ENCODE measurements at regions not wholly inside any gene's neighbourhood (a gene's known extent, or its start where the extent isn't known, plus 50 kb on each side); places are given as distances from the start of the nearest gene placed in this dataset.

GRCh38 chr16:86041807-86042206, 142.8 kb downstream of the IRF8 start:
- no peak for DNase-seq

- no peak for DNase-seq
These were observed 143.4 kb downstream of the IRF8 start for GRCh38 chr16:86042393-86042792.

DNA sequence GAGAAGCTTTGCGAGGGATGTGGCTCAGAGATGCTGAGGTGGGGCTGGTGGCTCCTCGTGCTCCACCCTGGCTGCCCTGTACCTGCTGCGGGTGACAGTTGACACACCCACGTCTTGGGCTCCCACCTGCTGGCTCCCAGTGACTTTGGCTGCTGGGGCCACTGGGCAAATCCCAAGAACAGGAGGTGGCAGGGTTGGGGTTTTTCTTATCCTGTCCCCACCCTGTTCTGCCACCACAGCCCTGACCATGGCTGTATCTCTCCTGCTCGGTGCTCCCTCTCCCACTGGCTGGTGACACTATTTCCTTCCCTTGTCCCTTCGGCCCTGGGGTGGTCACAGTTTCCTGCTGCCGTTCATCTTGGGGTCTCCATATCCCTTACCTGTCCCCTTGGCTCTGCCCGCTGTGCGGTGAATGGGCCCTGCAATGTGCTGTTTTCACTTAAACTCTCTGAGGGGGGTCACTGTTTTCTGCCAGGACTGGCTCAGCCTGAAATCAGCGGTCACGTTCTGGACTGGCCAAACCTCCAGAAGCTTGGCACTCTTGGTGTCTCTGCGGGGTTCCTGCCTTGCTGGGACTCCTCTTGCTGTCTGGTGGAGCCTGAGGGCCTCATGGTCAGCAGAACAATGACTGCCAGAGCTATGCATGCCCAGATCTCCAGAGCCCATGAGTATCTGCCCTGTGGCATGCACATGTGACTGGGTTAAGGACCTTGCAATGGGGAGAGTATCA, 144.2 kb downstream of the IRF8 start:
- no peak for DNase-seq

DNA sequence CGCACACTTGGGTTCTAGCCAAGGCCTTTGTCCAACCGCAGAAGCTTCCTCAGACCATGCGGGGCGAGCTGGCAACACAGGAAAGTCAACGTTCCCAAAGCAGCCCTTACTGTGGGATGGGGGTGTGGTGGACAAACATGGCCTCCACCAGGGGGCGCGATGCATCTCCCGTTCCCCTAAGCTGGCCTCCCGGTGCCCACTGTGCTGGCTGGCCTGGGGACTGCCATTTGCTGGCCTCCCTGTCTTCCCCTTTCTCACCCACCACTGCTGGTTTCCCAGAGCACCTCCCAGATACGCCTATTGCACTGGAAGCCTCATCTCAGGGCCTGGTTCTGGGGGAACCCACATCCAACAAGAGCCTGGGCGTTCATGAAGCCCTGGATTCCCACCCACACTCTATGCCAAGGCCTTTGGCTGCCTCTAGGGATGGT, 145.3 kb downstream of the IRF8 start:
- DNase-seq: no peak

GRCh38 chr16:86044881-86045590, 146.1 kb downstream of the IRF8 start:
- DNase-seq: no peak

GRCh38 chr16:86045591-86045971, 146.6 kb downstream of the IRF8 start:
- no peak for DNase-seq

- DNase-seq: no peak
These were observed 147.1 kb downstream of the IRF8 start for GRCh38 chr16:86046026-86046425.

- no peak for DNase-seq
These were observed 147.8 kb downstream of the IRF8 start for GRCh38 chr16:86046667-86047270.

DNA sequence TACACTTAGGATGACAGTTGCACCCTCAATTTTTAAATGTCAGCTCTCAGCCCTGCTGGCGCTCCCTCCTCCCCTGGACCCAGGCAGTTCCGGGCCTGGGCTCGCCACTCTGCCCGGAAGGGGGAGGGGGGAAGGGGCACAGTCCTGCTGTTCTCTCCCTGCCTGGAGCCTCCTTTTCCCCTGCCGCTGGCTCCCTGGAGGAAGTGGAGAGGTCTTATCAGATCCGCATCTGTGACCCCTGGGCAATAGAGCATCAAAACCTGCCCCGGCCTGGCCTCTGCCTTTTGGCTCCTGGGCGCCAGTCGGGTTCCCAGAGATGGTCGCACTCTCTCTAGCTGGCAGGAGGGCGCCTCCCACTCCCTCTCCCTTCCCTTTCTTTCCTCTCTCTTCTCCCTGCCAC, 149.3 kb downstream of the IRF8 start:
- DNase-seq: no peak

- DNase-seq: no peak
These were observed 150.1 kb downstream of the IRF8 start for GRCh38 chr16:86048882-86049585.

DNA sequence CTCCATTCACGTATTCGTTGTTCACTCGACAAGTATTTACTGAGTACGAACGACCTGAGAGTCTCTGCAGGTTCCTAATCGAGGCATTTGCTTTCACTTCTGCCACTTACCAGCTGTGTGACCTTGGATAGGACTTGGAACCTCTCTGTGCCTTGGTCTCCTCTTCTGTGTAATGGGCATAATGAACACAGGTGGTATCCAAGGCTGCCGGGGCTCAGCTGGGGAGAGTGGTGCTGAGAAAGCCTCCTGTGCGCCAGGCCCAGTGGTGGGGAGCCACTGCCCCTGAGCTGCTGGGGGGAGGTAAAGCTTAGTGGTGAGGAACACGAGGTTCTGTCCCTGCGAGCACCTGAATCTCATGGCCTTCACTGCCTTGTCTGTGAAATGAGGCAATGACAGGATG, 150.7 kb downstream of the IRF8 start:
- no peak for DNase-seq

- DNase-seq: no peak
These were observed 151.1 kb downstream of the IRF8 start for GRCh38 chr16:86050111-86050510.

GRCh38 chr16:86050591-86051367, 151.8 kb downstream of the IRF8 start:
- no peak for DNase-seq

DNA sequence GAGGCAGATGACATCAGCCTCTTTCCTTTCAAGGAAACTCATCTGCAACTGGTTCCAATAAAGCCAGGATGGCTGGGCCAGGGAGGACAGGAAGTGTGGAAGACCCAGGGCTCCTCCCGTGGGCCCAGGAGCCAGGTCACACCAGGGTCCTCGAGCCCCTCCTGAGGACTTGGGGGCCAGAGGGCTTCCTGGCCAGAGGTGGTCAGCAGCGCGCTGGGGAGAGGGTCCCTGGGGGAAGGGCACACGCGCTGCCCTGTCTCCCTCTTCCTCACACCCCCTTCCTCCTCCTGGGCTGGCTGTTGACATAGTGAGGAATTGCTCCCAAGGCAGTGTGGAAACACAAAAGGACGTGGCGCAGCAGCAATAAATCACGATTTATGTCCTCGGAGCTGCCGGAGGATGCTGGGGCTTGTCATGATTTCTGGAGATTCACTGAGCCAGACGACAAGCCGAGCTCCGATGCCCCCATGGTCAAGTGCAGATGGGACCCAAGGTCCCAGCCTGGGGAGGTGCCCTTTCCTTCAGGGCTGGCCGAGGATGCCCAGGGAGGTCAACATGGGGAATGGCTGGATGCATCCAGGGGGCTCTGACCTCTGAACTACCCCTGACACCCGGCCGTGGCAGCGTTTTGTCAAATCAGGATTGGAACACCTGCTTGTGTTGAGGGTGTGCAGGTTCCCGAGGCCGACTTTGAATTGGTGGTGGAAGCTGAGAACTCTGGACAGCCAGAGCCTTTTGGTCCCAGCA, 152.6 kb downstream of the IRF8 start:
- DNase-seq: no peak

DNA sequence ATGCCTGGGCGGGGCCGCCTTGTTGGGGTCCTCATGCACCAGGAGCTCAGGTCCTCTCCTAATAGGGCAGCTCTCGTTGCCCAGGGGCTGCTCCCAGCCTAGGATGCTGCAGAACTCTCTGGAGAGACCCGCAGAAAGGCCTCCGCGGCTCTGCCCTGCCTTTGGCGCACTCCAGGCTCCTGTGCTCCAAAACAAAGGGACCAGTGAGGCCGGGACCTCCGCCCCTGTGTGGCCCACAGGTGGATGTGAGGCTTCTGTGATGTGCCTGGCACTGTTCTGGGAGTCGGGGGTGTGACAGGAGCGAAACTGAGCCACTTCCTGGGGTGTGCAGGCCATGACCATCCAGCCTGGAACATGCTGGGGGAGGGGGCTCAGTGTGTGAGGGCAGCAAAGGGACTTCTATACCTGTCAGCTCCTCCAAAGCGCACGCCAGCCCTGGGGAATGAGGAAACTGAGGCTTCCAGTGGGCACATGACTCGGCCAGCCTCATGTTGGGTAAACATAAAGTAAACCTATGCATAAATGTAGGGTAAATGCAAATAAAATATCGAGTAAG, 153.2 kb downstream of the IRF8 start:
- no peak for DNase-seq

- DNase-seq: no peak
These were observed 154.0 kb downstream of the IRF8 start for GRCh38 chr16:86052926-86053325.

DNA sequence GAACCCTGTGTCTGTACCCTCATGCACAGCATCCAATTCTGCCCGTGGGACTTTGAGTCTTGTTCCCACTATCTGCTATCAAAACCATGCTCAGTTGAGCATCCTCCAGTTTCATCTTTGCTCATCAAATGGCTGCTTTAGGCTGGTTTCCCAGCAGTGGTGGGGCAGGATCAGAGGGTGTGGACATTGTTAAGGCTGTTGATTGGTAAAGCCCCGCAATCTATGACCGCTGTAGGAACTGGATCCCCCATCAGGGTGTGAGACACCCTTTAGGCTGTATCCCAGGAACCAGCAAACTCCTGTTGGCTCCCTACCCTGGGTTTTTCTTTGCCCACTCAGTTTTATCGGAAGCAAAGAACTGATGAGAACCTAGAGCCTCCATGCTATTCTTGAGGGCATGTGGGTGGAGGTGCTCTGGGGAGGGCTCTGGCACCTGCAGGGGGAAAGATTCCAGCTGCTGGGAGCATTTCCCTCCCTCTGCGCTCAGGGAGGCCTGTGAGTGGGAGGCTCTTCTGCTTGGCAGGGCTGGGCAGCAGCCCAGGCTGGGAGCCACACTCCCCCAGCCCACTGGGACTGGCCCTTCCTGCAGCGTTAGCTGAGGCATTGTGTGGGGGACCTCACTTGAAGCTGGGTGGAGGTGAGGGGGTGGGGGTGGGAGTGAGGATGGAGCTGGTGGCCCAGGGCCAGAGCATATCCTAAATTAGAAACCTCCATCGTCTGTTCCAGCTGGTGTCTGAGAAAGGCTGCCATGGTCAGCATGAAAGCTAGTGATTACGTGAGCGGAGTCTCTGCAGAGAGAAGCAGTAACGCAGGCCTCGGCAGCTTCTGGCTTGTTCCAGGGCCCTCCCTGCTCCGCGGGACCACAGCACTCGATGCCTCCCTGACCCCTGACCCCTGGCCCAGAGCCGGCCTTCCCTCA, 160.6 kb downstream of the IRF8 start:
- DNase-seq: no peak

DNA sequence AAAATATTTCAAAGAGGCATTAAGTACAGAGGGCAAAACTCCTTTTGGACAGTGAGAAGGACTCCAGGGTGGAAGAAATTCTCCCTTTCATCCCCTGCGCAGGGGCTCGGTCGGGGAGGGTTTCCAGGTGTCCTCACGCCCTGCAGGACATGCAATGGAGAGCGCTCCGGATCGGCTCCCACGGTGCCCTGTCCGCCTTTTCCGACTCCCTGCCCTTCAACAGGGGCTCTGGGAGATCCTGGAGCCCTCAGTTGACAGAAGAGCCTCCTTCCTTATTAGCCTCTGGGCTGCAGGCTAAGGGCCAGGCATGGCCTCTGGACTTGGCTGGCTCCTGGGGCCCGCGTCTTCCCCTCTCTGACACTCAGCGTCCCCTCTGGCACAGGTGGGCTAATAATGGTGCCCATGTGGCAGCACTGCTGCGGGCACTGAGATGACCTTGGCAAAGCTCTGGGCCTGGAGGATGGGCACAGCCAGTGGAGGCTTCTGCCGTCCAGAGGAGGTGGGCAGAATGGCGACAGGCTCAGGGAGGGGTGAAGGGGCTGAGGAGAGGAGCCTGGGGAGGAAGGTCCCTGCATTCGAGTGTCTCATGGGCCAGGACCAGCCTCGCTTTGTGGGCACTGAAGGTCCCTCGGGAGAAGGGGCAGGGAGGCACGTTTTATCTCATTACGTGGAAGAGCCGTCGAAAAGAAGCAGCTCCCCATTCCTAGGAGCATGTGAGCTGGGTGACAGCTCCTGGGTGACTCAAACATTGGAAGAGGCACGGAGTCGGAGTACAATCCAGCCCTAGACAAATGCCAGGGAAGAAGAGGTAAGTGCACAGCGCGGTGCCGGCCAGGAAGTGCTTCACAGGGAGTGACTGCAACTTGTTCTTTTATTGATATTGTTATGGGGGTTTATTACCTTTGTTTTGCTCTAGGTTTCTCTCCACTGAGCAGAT, 161.7 kb downstream of the IRF8 start:
- no peak for DNase-seq

DNA sequence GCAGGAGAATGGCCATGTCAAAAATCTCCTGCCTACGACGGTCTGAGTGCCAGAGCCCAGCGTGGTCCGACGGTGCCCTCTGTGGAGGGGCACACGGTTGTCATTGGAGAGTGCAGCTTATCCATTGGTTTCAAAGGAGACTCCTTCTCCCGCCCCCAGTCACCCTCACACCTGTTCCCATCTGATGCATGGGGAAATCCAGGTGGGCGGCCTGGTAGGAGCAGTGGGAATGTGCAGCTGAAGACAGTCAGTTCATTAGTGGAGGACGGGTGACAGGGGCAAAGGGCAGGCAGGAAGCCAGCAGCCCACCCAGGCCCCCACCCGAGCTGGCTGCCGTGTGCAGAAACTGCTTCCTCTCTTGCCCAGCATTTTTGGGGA, 162.3 kb downstream of the IRF8 start:
- no peak for DNase-seq

Measured in NCI-H1694 treated with DMSO at 0.1 percent for 48 hours (cell line).